GM19025 (cell line): ENCODE measurements at regions not wholly inside any gene's neighbourhood (a gene's known extent, or its start where the extent isn't known, plus 50 kb on each side); places are given as distances from the start of the nearest gene placed in this dataset.
"Not testable (repeated sequence)": the region's sequence is repeated elsewhere in the genome, so short reads cannot be mapped to it uniquely, and the experiment has no call there.

Experiments
- ATAC-seq: cut with Tn5 transposase; IDR thresholded peaks from one replicate; pipeline ENCODE4 v1.9.1; 2021; ENCODE audit warnings: mild to moderate bottlenecking, low read depth, moderate library complexity; ENCODE audit not compliant: unreplicated experiment

- ATAC-seq = no peak
Observed at GRCh38 chr16:51986301-51986700, 560.6 kb downstream of the TOX3 start.

GRCh38 chr16:51985126-51985525 is 561.8 kb downstream of the TOX3 start:
- no peak for ATAC-seq

GRCh38 chr16:51984395-51984794 is 562.5 kb downstream of the TOX3 start:
- ATAC-seq = no peak

GRCh38 chr16:51982715-51983680 is 563.9 kb downstream of the TOX3 start:
- no peak for ATAC-seq

DNA sequence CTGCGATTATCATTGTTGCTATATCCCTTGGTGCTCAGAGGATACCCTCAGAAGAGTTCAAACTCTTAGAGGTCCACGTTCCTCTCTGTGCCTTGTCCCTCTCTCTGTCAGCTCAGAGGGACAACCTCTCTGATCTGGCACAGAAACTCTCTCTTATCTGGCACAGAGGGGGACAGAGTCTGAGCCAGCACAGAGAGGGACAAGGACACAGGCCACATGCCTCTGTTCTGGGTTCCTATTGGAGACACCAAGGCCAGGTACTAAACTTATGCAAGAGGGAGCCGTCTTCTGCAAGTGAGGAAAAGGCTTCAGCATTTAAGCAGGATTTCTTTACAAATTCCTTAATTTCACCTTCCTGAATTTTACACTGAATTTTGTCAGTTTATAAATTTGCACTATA is 565.2 kb downstream of the TOX3 start:
- ATAC-seq = no peak

DNA sequence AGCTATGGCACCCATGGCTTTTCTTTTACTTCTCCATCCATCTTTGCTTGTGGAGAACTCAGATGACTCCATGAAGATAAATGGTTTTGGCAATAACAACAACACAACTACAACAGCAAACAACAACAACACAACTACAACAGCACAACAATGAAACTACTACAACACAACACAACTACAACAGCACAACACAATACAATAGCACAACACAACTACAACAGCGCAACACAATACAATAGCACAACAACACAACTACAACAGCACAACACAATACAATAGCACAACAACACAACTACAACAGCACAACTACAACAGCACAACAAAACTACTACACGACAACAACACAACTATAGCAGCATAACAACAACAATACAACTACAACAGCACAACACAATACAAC is 569.4 kb downstream of the TOX3 start:
- ATAC-seq = not testable (repeated sequence)

DNA sequence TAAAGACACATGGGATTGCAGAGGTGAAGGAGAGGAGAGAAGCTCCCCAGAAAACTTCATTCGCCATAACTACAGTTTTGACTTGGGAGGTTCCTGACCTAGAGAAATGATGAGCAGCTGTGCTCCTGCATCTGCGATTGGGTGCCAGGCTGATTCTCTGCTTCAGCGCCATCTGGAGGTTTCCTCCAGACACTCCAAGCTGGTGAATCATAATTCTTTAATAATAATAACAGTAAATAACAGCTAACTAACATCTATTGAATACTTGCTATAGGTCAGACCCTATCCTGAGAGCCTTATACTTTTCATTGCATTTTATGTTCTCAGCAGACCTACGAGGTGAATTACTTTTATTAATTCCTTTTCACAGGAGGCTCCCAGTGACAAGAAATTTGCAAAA is 575.8 kb downstream of the TOX3 start:
- no peak for ATAC-seq

GRCh38 chr16:51968749-51969148 is 578.2 kb downstream of the TOX3 start:
- ATAC-seq = no peak

DNA sequence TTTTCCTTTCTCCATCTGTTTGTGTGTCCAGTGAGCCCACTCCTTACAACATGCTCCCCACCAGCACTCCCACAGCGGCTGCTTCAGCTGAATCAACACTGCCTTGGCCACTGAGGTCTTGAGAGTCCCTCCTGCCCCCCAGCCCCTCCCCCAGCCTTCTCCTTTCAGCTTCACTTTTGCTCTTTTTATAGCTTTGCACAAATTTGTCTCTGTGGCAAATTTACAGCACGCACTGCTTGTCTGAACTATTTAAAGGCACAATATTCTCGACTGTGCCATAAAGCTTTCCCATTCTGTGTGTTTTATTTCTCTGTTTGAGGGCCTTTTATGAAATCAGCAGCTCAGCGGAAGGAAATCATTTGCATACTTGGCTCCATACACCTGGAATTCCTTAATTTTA is 579.3 kb downstream of the TOX3 start:
- no peak for ATAC-seq

GRCh38 chr16:51960931-51961330 is 586.0 kb downstream of the TOX3 start:
- ATAC-seq = no peak

DNA sequence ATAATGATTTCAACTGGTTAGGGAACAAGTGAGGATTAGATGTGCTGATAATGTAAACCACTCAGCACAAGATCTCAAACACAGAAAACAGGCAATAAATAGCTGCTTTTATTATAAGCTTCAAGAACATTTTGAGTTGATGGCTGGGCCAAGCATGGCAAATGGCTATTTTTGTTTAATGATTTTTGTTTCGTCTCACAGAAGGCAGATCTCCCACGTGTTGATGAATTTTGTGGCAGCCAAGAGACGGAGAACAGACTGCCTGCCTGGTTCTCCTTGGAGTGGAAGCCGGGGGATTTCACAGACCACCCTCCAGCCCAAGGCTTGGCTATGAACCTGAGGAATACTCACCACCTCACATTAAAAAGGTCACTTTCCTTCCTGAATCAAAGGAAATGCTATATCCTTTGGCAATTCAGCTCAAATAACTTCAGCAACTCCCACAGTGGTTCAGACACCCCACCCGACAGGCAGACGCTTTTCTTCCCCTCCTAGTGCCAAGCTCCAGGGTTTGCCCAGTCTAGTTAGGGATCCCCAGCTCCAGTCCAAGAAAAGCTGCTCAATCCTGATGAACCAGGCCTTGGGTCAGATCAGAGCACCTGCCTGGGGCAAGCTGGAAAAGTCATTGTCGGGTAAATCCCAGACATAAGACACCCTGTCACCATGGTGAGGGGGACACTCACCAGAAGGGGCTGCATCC is 593.5 kb downstream of the TOX3 start:
- no peak for ATAC-seq

DNA sequence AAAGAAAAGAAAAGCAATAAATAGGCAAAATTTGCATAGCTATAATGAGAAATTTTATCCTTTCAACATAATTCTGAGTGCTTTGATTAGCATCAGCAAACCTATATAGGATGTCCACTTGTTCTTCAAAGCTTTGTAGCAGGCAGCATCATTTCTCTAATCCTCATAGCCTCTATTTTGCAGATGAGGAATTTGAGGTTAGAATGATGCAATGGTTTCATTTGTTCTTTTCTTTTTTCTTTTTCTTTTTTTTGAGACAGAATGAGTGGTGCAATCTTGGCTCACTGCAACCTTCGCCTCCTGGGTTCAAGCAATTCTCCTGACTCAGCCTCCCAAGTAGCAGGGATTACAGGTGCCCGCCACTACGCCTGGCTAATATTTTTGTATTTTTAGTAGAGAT is 594.4 kb downstream of the TOX3 start:
- ATAC-seq = no peak

DNA sequence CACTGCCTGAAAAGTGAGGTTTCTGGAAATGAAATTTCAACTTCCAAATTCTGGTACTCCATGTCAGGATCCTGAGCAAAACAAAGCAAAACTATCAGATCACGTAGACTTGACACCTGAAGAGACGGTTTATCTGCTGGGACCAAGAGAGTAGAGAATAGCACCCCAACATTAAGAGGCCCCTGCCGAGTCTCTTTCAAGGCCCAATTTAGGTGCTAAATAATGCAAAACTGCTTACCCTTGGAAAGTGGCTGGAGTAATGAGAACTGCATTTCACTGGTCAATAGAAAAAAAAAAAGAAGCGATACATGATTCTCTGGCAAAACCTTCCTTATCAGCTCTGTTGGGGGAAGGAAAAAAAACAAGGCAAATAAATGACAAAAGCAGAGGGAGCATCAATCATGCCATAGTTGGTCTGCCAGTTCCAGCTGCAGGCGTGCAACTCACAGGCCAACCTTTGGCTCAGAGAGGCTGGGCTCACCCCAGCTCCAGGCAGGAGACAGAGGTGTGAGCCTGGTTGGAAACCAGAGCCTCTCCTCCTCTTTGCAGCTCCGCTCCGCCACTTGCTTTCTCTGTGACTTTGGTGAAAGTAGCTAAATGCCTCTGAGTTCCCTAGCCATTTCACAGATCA is 595.2 kb downstream of the TOX3 start:
- no peak for ATAC-seq

DNA sequence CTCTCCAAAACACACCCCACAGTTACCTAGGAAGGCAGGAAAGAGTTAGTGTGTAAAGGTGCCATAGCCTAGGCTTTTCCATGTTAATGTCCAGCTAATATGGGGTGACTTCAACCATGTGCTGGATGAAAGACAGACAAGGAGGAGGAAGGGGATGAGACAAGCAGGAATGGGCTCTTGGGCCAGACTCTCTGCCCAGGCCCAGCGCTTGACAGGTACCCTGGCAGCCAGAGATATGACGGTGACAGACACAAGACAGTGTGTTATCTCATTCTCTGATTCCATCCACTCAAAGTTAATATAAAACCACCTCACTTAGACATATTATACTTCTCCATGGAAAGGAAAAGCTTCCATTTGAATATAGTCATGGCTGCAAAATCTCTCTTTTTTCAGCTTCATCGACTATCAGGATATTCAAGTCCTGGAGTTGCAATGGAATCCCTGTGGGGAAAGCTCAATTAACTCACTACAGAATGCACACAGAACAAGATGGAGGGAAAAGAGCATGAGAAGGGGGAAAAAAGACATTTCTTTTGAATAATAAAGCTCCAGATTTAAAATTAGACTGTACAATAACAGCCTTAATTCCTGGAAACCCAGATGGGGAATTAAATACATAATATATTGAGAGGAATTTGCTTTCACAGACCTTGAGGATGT is 596.7 kb downstream of the TOX3 start:
- no peak for ATAC-seq

DNA sequence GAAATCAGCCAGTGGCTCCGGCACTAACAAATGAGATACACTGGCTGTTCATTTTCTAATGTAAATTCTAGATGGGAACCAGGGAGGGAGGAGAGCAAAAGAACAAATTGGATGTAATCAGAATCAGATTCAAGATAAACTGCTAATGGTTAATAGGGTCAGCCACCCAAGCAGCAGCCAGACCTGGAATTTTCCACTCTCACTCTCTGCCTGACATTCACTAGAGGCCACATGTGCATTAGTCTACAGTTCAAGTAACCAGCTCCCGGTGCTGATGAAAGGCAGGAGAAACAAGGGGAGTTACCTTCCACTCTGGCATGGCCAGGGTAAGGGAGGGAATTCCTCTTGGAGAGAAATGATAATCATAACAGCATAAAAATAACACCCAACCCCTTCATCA is 597.7 kb downstream of the TOX3 start:
- ATAC-seq = no peak

DNA sequence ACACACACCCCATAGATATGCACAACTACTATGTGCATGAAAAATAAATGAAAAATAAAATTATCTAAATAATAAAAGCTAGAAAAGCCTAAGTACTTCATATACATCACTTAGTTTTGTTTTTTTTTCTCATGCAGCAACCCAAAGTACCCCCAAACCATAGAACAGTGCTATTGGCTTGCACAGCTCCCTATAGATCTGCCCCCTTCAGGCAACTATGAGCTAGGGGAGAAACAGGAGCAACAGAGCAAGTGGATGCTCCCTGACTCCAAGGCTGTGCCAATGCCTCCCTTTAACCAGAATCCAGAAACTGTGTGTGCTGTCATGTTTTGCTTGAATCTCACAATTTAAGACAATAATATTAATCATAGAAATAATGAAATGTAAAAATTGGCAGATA is 605.5 kb downstream of the TOX3 start:
- ATAC-seq = no peak

- no peak for ATAC-seq
Observed at GRCh38 chr16:51940183-51940582, 606.8 kb downstream of the TOX3 start.

GRCh38 chr16:51939378-51939871 is 607.5 kb downstream of the TOX3 start:
- ATAC-seq = no peak

DNA sequence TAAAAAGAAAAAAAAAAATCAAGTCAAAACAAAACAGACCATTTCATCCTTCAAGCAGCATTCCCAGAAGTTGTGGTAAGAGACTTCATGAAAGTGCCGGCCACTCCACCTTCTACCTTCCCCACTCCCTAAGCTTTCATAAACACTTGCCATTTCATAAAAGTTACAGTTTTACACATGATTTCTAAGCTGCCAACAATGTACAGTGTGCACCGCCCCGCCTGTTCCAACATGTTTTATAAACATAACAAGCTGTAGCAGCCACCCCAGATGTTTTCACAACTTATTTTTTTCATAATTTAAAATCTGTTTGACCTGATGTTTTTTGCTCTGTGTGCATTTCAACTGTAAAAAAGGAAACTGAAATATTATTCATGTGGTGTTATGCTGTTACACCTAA is 608.1 kb downstream of the TOX3 start:
- no peak for ATAC-seq

DNA sequence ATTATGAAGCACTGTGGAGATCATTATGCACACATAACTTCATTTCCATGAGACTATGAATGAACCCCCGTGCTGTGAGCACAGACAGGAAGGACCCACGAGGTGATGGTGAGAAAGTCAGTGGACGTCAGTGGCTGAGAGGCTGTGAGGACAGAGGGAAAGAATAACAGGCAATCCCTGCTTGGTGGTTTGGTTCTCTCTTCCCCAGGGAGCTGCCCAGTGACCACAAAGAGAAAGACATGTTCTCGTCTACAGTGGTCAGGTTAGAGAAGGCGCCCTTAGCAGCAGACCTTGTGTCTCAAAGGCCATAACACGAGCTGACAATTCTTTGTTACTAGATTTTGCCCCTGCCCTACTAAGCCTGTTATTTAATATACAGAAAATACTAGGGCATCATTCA is 609.2 kb downstream of the TOX3 start:
- ATAC-seq = no peak

DNA sequence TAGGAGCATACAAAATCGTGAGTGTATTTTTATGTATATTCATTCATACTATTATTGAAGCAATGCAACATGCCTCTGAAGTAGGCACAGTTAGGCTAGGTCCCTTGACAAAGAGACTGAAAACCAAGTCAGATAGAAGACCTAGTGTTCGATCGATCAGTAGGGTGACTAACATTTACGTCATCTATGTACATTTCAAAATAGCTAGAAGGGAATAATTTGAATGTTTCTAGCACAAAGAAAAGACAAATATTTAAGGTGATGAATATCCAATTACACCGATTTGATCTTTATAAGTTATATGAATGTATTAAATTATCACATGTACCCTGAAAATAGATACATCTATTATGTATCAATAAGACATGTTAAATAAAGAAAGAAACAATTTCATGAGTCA is 610.1 kb downstream of the TOX3 start:
- no peak for ATAC-seq
